ENCODE measurements at regions not wholly inside any gene's neighbourhood (a gene's known extent, or its start where the extent isn't known, plus 50 kb on each side); places are given as distances from the start of the nearest gene placed in this dataset.

DNA sequence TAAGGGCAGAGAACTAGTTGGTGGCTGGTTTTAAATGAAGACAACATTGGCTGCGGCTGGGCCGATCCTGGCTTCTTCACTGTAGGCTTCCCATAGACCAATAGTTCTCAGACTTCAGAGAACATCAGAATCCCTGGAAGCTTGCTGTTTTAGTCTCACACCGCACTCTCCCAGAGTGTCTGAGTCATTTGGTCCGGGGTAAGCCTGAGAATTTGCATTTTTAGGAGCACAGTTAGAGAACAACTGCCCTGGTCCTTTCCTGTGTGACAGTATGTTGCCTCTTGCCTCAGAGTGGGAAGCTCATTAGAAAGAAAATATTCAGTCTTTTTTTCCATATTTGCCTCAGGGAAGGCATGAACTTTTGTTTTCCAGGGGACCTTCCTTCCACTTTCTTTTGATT is 137.1 kb upstream of the GAREM1 start:
- TF ChIP-seq SP1 (IDR thresholded peaks at IDR 0.05) (no peak), FOXA1 (IDR thresholded peaks at IDR 0.05) (no peak), FOXM1 (IDR thresholded peaks at IDR 0.05; ENCODE audit: borderline replicate concordance) (no peak), SUZ12 (IDR thresholded peaks at IDR 0.05) (no peak), BHLHE40 (IDR thresholded peaks at IDR 0.05; ENCODE audit: borderline replicate concordance) (no peak), ELF4 (IDR thresholded peaks at IDR 0.05) (no peak), FOXK2 (IDR thresholded peaks at IDR 0.05) (no peak), HDGF (IDR thresholded peaks at IDR 0.05; ENCODE audit: borderline replicate concordance) (no peak), PKNOX1 (IDR thresholded peaks at IDR 0.05) (no peak)
